ENCODE measurements at regions not wholly inside any gene's neighbourhood (a gene's known extent, or its start where the extent isn't known, plus 50 kb on each side); places are given as distances from the start of the nearest gene placed in this dataset.

- no peak for DNase-seq
Measured at GRCh38 chr14:45558183-45558582, 305.2 kb upstream of the MIS18BP1 start.

- no peak for DNase-seq
Measured at GRCh38 chr14:45553981-45554380, 301.0 kb upstream of the MIS18BP1 start.

GRCh38 chr14:45551240-45551820, 298.3 kb upstream of the MIS18BP1 start:
- DNase-seq: peak; percentile 52

- DNase-seq: no peak
Measured at GRCh38 chr14:45531022-45531421, 278.0 kb upstream of the MIS18BP1 start.

- peak; percentile 76 for DNase-seq
Measured at GRCh38 chr14:45526715-45527549, 273.9 kb upstream of the MIS18BP1 start.

GRCh38 chr14:45519766-45520165, 266.8 kb upstream of the MIS18BP1 start:
- DNase-seq: no peak

GRCh38 chr14:45492876-45493275, 239.9 kb upstream of the MIS18BP1 start:
- DNase-seq: no peak

GRCh38 chr14:45491914-45492313, 238.9 kb upstream of the MIS18BP1 start:
- no peak for DNase-seq

GRCh38 chr14:45486599-45486998, 233.6 kb upstream of the MIS18BP1 start:
- no peak for DNase-seq

- DNase-seq: no peak
Measured at GRCh38 chr14:45467023-45467422, 214.0 kb upstream of the MIS18BP1 start.

GRCh38 chr14:45434221-45434620, 181.2 kb upstream of the MIS18BP1 start:
- no peak for DNase-seq

- DNase-seq: no peak
Measured at GRCh38 chr14:45426685-45427282, 173.8 kb upstream of the MIS18BP1 start.

GRCh38 chr14:45406942-45407341, 153.9 kb upstream of the MIS18BP1 start:
- DNase-seq: no peak

GRCh38 chr14:45400950-45401640, 148.1 kb upstream of the MIS18BP1 start:
- DNase-seq: no peak

GRCh38 chr14:45400509-45400908, 147.5 kb upstream of the MIS18BP1 start:
- DNase-seq: no peak

GRCh38 chr14:45381091-45381490, 128.1 kb upstream of the MIS18BP1 start:
- DNase-seq: no peak

GRCh38 chr14:45377166-45377565, 124.2 kb upstream of the MIS18BP1 start:
- peak; percentile 77 for DNase-seq

GRCh38 chr14:45373877-45374276, 120.9 kb upstream of the MIS18BP1 start:
- no peak for DNase-seq

GRCh38 chr14:45364565-45365156, 111.7 kb upstream of the MIS18BP1 start:
- no peak for DNase-seq

- DNase-seq: no peak
Measured at GRCh38 chr14:45362505-45362904, 109.5 kb upstream of the MIS18BP1 start.

- no peak for DNase-seq
Measured at GRCh38 chr14:45361727-45362126, 108.7 kb upstream of the MIS18BP1 start.

- DNase-seq: no peak
Measured at GRCh38 chr14:45359746-45360145, 106.7 kb upstream of the MIS18BP1 start.

GRCh38 chr14:45332360-45332988, 79.5 kb upstream of the MIS18BP1 start:
- no peak for DNase-seq

Data from islet precursor cell (in vitro differentiated cells).